Fibroblast of villous mesenchyme (primary cell): ENCODE measurements at regions not wholly inside any gene's neighbourhood (a gene's known extent, or its start where the extent isn't known, plus 50 kb on each side); places are given as distances from the start of the nearest gene placed in this dataset.
"Not testable (repeated sequence)": the region's sequence is repeated elsewhere in the genome, so short reads cannot be mapped to it uniquely, and the experiment has no call there.

Source experiments
- DNase-seq: peaks from one replicate; pipeline ENCODE4 v3.0.0-alpha.2; 2010; ENCODE audit warnings: low read depth
- H3K4me3 ChIP-seq: 2 replicates; pipeline ENCODE4 v1.5.1; 2011; ENCODE audit warnings: low read depth, mild to moderate bottlenecking, low read length
- CTCF ChIP-seq: IDR thresholded peaks from 2 replicates; pipeline ENCODE4 v1.5.1; 2012; ENCODE audit warnings: low read depth, mild to moderate bottlenecking, low read length; ENCODE audit not compliant: insufficient read depth

GRCh38 chr13:109981000-109981399 lies 194.6 kb upstream of the IRS2 start:
- no peak for DNase-seq
- H3K4me3 ChIP-seq = no peak overlapping the region
- TF ChIP-seq CTCF = no peak

DNA sequence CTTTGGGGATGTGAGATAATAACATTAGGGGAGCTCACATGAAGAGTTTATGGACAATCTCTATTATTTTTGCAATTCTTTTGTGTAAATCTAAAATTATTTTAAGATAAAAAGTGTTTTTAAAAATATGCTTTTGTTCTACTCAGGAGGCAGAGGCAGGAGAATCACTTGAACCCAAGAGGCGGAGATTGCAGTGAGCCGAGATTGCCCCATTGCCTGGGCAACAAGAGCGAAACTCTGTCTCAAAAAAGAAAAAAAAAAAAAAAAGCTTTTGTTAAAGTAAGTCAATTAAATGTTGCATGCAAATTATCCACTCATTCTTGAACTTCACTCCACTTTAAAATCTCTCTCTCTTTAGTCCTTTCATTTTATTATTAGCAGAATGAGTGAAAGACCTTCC lies 193.3 kb upstream of the IRS2 start:
- DNase-seq, H3K4me3 ChIP-seq: not testable (repeated sequence)

DNA sequence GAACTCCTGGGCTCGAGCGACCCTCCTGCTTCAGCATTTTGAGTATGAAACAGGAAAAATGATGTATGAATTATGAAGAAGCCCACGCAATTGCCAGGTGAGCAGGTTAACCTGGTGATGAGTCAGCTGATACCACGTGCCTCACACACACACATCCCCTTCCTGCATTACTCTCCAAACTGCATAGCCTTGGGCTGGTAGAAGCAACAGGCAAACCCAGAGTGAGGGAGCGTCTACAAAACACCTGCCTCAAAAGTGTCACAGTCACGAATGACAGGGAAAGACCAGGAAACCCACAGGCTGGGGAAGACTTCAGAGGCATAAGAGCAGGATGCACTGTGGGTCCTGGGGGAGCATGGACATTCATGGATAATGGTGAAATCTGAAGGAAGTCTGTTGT lies 192.8 kb upstream of the IRS2 start:
- DNase-seq = no peak
- no peak for TF ChIP-seq CTCF
- no peak overlapping the region for H3K4me3 ChIP-seq

GRCh38 chr13:109977212-109977968 lies 191.0 kb upstream of the IRS2 start:
- DNase-seq = no peak
- no peak overlapping the region for H3K4me3 ChIP-seq
- TF ChIP-seq CTCF = no peak

- no peak for DNase-seq
- H3K4me3 ChIP-seq = no peak overlapping the region
- no peak for TF ChIP-seq CTCF
Measured at GRCh38 chr13:109976206-109976997, 190.0 kb upstream of the IRS2 start.

- DNase-seq = peak; percentile 28
- no peak overlapping the region for H3K4me3 ChIP-seq
- TF ChIP-seq CTCF = no peak
Measured at GRCh38 chr13:109974354-109974753, 188.0 kb upstream of the IRS2 start.

GRCh38 chr13:109973279-109973678 lies 186.9 kb upstream of the IRS2 start:
- H3K4me3 ChIP-seq = no peak overlapping the region
- TF ChIP-seq CTCF = no peak
- no peak for DNase-seq
